Ovary (tissue), 7 donors: ENCODE measurements at regions not wholly inside any gene's neighbourhood (a gene's known extent, or its start where the extent isn't known, plus 50 kb on each side); places are given as distances from the start of the nearest gene placed in this dataset.

Experiments used
- DNase-seq, 5 donors: peaks; one replicate each; pipeline ENCODE4 v3.0.0-alpha.2; 2019 to 2020
- H3K27ac ChIP-seq, 2 donors: fragments of 200-600 bp; one replicate each; pipeline versions ENCODE4 v1.5.1 to v1.8.0; 2019 to 2022
- H3K27me3 ChIP-seq: fragments of 200-600 bp; one replicate; pipeline ENCODE4 v1.8.0; 2022
- H3K36me3 ChIP-seq: fragments of 200-600 bp; sonication (generic); one replicate; pipeline ENCODE4 v1.5.1; 2019
- H3K4me1 ChIP-seq: one replicate; pipeline ENCODE4 v1.8.1; 2013; ENCODE audit warnings: mild to moderate bottlenecking, moderate library complexity; ENCODE audit not compliant: insufficient read depth
- H3K4me3 ChIP-seq: fragments of 200-600 bp; sonication (generic); one replicate; pipeline ENCODE4 v1.5.1; 2017
- H3K9me3 ChIP-seq, 2 donors: fragments of 200-600 bp in 1 of 2; sonication (generic) in 1 of 2; one replicate each; pipeline versions ENCODE4 v1.5.1 to v1.8.1; 2013 to 2019; ENCODE audit warnings: mild to moderate bottlenecking in 1 of 2, moderate library complexity in 1 of 2
- EP300 ChIP-seq: sonication (generic); formaldehyde crosslinking; IDR thresholded peaks from one replicate; pipeline ENCODE4 v1.6.1; 2017; ENCODE audit warnings: antibody characterized with exemption
- POLR2A ChIP-seq: fragments of 450-650 bp; IDR thresholded peaks from one replicate; pipeline ENCODE4 v1.6.1; 2017; ENCODE audit warnings: antibody characterized with exemption, mild to moderate bottlenecking, moderate library complexity
- WGBS, 3 donors: extraction: QIAGEN DNeasy Blood & Tissue Kit in 1 of 3; methylation state at CpG; one replicate each; pipeline versions ENCODE4 v1.1.5 to v1.1.7; 2013 to 2017; 5-methylcytosine and 5-hydroxymethylcytosine counted together
- intact Hi-C, 4 donors: fragments of 100-400 bp; cut with DNase I; formaldehyde crosslinking; loops; one replicate each; pipeline versions ENCODE4 v1.11.0 to v1.15.1; 2022 to 2023
- TF ChIP-seq, protein P1 (sequence below), 3 donors: fragments of 450-650 bp in 2 of 3; fragments of 200-600 bp in 1 of 3; IDR thresholded peaks; one replicate each; pipeline versions ENCODE4 v1.5.1 to v1.8.0; 2016 to 2022; ENCODE audit warnings: antibody characterized with exemption in 3 of 3, mild to moderate bottlenecking in 1 of 3
- donor health status: DM: no; HTN: no; CAD: no; lungs with moderate emphysema.
- donor health status: DM: no; HTN: no; CAD: no.
- donor health status: Bipolar disorder and iron deficiency.
- donor health status: DM: no; HTN: no; CAD: no.
- donor health status: DM: yes; HTN: yes; CAD: no.

- intact Hi-C loops = no loop called here
- H3K27ac ChIP-seq = no peak overlapping the region
- H3K9me3 ChIP-seq = no peaks in the 10 kb centered on the region
- no peaks in the 10 kb centered on the region for H3K27me3 ChIP-seq
- no peaks in the 10 kb centered on the region for H3K36me3 ChIP-seq
- DNase-seq = no peak
- no peak for TF ChIP-seq POLR2A
- TF ChIP-seq EP300 = no peak
- TF ChIP-seq, protein P1, sequence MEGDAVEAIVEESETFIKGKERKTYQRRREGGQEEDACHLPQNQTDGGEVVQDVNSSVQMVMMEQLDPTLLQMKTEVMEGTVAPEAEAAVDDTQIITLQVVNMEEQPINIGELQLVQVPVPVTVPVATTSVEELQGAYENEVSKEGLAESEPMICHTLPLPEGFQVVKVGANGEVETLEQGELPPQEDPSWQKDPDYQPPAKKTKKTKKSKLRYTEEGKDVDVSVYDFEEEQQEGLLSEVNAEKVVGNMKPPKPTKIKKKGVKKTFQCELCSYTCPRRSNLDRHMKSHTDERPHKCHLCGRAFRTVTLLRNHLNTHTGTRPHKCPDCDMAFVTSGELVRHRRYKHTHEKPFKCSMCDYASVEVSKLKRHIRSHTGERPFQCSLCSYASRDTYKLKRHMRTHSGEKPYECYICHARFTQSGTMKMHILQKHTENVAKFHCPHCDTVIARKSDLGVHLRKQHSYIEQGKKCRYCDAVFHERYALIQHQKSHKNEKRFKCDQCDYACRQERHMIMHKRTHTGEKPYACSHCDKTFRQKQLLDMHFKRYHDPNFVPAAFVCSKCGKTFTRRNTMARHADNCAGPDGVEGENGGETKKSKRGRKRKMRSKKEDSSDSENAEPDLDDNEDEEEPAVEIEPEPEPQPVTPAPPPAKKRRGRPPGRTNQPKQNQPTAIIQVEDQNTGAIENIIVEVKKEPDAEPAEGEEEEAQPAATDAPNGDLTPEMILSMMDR (IDR thresholded peaks at IDR 0.05) = no peak
- WGBS, 3 donors = 11 to 15% (median 13%) methylated on average over 9 of the region's 9 CpGs
- no peaks in the 10 kb centered on the region for H3K4me1 ChIP-seq
- no peak overlapping the region for H3K4me3 ChIP-seq
Observed at GRCh38 chr12:115404761-115405470, 720.9 kb upstream of the TBX3 start.

- Histone ChIP-seq H3K27ac (no peak overlapping the region), H3K4me1 (no peaks in the 10 kb centered on the region), H3K9me3 (no peaks in the 10 kb centered on the region), H3K27me3 (no peaks in the 10 kb centered on the region), H3K4me3 (no peak overlapping the region), H3K36me3 (no peaks in the 10 kb centered on the region)
- DNase-seq = no peak
- WGBS, 3 donors = 81 to 92% (median 85%) methylated on average over 5 of the region's 5 CpGs
- intact Hi-C loops = no loop called here
- TF ChIP-seq EP300 (no peak), POLR2A (no peak)
- TF ChIP-seq, protein P1 (IDR thresholded peaks at IDR 0.05) = no peak
Observed at GRCh38 chr12:115403689-115404088, 719.7 kb upstream of the TBX3 start.

DNA sequence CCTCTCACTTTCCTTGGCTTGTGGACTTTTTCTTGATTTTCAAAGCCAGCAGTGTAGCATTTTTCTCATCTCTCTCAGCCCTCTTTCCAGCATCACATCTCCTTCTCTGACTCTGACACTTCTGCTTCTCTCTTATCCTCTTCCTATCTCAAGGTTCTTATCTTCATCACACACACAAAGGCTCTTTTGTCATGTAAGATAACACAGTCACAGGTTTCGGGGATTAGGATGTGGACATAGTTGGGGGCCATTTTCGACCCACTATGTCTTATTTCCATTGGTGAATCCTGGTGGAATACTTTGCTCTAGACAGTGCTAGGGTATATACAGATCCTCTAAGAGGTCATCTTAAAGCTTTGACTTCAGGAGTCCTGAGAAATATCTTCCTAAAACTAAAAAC is 719.3 kb upstream of the TBX3 start:
- TF ChIP-seq EP300 (no peak), POLR2A (no peak)
- TF ChIP-seq, protein P1 (IDR thresholded peaks at IDR 0.05) = no peak
- Histone ChIP-seq H3K27ac (no peak overlapping the region), H3K9me3 (no peaks in the 10 kb centered on the region), H3K36me3 (no peaks in the 10 kb centered on the region), H3K27me3 (no peaks in the 10 kb centered on the region), H3K4me3 (no peak overlapping the region), H3K4me1 (no peaks in the 10 kb centered on the region)
- intact Hi-C loops = no loop called here
- no peak for DNase-seq
- WGBS, 3 donors = 85 to 95% (median 93%) methylated on average over 2 of the region's 2 CpGs

GRCh38 chr12:115402443-115403180 is 718.6 kb upstream of the TBX3 start:
- Histone ChIP-seq H3K27ac (no peak overlapping the region), H3K36me3 (no peaks in the 10 kb centered on the region), H3K4me1 (no peaks in the 10 kb centered on the region), H3K27me3 (no peaks in the 10 kb centered on the region), H3K4me3 (no peak overlapping the region), H3K9me3 (no peaks in the 10 kb centered on the region)
- 75 to 82% (median 78%) methylated on average over 9 of the region's 9 CpGs for WGBS, 3 donors
- TF ChIP-seq EP300 = no peak
- TF ChIP-seq, protein P1 (IDR thresholded peaks at IDR 0.05) = no peak
- TF ChIP-seq POLR2A = no peak
- no peak for DNase-seq
- intact Hi-C loops = no loop called here
